Ishikawa (cell line): ENCODE measurements at regions not wholly inside any gene's neighbourhood (a gene's known extent, or its start where the extent isn't known, plus 50 kb on each side); places are given as distances from the start of the nearest gene placed in this dataset.

Source experiments
- CEBPB ChIP-seq: IDR thresholded peaks from 2 replicates; pipeline ENCODE4 v1.6.1; 2012
- CREB1 ChIP-seq: IDR thresholded peaks from 2 replicates; pipeline ENCODE4 v1.6.1; 2012; ENCODE audit warnings: low read depth
- EGR1 ChIP-seq: IDR thresholded peaks from 2 replicates; pipeline ENCODE4 v1.6.1; 2012
- EP300 ChIP-seq: IDR thresholded peaks from 2 replicates; pipeline ENCODE4 v1.6.1; 2012; ENCODE audit warnings: borderline replicate concordance
- FOXM1 ChIP-seq: IDR thresholded peaks from 2 replicates; pipeline ENCODE4 v1.6.1; 2012; ENCODE audit warnings: low read depth, borderline replicate concordance
- NFIC ChIP-seq: IDR thresholded peaks from 2 replicates; pipeline ENCODE4 v1.6.1; 2012
- RAD21 ChIP-seq: IDR thresholded peaks from 2 replicates; pipeline ENCODE4 v1.6.1; 2012; ENCODE audit warnings: low read depth
- TAF1 ChIP-seq: IDR thresholded peaks from 2 replicates; pipeline ENCODE4 v1.6.1; 2012; ENCODE audit warnings: low read depth, mild to moderate bottlenecking
- TCF12 ChIP-seq: IDR thresholded peaks from 2 replicates; pipeline ENCODE4 v1.6.1; 2012; ENCODE audit warnings: low read depth
- TEAD4 ChIP-seq: IDR thresholded peaks from 2 replicates; pipeline ENCODE4 v1.6.1; 2012
- YY1 ChIP-seq: IDR thresholded peaks from 2 replicates; pipeline ENCODE4 v1.6.1; 2012; ENCODE audit warnings: low read depth
- ZBTB7A ChIP-seq: IDR thresholded peaks from 2 replicates; pipeline ENCODE4 v1.6.1; 2012; ENCODE audit warnings: low read depth
- TF ChIP-seq, protein P1 (sequence below): IDR thresholded peaks from 2 replicates; pipeline ENCODE4 v1.6.1; 2012; ENCODE audit warnings: low read depth, mild to moderate bottlenecking
- TF ChIP-seq, protein P2 (sequence below): IDR thresholded peaks from 2 replicates; pipeline ENCODE4 v1.6.1; 2012
- TF ChIP-seq, protein P3 (sequence below): IDR thresholded peaks from 2 replicates; pipeline ENCODE4 v1.6.1; 2012

DNA sequence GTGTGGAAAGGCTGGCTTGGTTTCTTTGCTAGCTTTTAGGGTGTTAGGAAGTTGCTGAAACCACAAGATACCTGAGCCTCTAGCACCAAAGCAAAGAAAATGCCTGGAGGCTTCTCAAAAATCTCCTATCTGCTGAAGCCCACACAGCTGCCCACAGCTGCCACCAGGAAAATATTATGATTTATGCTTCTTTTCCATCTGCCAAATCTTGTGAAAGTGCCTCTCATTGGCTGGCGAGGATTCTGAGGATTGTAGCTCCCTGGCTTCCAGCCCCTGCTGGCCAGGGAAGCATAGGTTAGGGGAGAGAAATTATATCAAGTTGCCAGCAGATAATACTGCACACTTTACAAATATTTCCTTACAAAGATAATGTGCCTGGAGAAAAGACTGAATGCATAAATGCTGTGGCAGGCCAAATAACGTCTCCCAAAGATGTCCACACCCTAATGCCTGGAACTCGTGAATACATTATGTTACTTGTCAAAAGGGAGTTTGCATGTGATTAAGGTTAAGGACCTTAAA lies 98.4 kb downstream of the MRPL14 start:
- TF ChIP-seq TAF1 (no peak), TCF12 (no peak), TEAD4 (no peak), ZBTB7A (no peak), YY1 (no peak)
- TF ChIP-seq, protein P1, sequence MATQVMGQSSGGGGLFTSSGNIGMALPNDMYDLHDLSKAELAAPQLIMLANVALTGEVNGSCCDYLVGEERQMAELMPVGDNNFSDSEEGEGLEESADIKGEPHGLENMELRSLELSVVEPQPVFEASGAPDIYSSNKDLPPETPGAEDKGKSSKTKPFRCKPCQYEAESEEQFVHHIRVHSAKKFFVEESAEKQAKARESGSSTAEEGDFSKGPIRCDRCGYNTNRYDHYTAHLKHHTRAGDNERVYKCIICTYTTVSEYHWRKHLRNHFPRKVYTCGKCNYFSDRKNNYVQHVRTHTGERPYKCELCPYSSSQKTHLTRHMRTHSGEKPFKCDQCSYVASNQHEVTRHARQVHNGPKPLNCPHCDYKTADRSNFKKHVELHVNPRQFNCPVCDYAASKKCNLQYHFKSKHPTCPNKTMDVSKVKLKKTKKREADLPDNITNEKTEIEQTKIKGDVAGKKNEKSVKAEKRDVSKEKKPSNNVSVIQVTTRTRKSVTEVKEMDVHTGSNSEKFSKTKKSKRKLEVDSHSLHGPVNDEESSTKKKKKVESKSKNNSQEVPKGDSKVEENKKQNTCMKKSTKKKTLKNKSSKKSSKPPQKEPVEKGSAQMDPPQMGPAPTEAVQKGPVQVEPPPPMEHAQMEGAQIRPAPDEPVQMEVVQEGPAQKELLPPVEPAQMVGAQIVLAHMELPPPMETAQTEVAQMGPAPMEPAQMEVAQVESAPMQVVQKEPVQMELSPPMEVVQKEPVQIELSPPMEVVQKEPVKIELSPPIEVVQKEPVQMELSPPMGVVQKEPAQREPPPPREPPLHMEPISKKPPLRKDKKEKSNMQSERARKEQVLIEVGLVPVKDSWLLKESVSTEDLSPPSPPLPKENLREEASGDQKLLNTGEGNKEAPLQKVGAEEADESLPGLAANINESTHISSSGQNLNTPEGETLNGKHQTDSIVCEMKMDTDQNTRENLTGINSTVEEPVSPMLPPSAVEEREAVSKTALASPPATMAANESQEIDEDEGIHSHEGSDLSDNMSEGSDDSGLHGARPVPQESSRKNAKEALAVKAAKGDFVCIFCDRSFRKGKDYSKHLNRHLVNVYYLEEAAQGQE = no peak

DNA sequence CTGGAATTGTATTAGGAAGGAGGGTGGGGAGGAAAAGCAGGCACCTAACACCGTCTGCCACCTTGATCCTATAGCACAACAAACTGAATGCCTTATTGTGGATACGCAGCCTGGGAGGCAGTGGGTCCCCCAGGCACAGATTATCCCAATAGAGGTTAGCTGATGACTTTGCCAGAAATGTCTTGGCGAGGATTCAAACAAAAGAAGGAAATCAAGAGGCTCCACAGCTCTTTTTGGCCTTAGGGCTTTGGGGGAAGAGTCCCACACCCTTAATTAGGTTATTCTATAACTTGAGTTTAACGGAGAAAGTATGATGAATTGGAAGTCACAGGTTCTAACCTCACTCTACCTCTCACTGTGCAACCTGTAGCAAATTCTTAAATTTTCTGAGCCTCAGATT lies 102.0 kb downstream of the MRPL14 start:
- TF ChIP-seq, protein P1 = no peak
- TF ChIP-seq NFIC = no peak
- no peak for TF ChIP-seq EGR1
- TF ChIP-seq, protein P2, sequence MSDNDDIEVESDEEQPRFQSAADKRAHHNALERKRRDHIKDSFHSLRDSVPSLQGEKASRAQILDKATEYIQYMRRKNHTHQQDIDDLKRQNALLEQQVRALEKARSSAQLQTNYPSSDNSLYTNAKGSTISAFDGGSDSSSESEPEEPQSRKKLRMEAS = no peak
- TF ChIP-seq ZBTB7A = no peak
- no peak for TF ChIP-seq RAD21
- TF ChIP-seq CEBPB = no peak
- TF ChIP-seq TEAD4 = no peak
- no peak for TF ChIP-seq TAF1
- TF ChIP-seq FOXM1 = no peak

DNA sequence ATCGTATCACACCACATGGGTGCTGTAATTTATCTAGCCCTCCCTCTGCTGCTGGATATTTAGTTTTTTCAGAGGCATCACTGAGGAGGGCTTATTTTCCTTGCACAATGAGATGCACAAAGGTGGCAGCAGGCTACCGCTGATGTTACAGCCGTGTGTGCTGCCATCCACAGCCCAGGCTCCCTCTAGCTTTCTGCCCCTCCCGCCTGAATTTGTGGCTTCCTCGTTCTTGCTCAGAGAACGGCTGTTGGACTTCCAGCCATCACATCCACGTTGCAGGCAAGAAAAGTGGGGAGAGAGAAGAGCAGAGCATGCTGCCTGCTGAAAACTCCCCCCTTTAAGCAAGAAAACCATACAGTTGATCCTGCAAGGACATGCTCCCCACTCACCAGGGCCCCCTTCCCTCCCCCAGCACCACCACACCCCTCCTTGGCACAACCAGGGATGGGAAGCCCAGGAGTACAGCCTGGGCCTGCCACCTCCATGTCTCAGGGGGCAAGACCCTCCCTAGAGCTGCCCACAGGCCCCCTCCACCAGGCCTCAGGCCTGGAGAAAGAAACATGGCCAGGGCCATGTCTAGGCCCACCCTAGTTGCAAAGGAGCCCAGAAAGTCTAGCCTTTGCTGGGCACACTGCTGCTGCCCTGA lies 102.6 kb downstream of the MRPL14 start:
- no peak for TF ChIP-seq CEBPB
- no peak for TF ChIP-seq NFIC
- no peak for TF ChIP-seq ZBTB7A
- TF ChIP-seq, protein P3, sequence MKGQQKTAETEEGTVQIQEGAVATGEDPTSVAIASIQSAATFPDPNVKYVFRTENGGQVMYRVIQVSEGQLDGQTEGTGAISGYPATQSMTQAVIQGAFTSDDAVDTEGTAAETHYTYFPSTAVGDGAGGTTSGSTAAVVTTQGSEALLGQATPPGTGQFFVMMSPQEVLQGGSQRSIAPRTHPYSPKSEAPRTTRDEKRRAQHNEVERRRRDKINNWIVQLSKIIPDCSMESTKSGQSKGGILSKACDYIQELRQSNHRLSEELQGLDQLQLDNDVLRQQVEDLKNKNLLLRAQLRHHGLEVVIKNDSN = no peak
- no peak for TF ChIP-seq CREB1
- no peak for TF ChIP-seq FOXM1
- no peak for TF ChIP-seq RAD21

DNA sequence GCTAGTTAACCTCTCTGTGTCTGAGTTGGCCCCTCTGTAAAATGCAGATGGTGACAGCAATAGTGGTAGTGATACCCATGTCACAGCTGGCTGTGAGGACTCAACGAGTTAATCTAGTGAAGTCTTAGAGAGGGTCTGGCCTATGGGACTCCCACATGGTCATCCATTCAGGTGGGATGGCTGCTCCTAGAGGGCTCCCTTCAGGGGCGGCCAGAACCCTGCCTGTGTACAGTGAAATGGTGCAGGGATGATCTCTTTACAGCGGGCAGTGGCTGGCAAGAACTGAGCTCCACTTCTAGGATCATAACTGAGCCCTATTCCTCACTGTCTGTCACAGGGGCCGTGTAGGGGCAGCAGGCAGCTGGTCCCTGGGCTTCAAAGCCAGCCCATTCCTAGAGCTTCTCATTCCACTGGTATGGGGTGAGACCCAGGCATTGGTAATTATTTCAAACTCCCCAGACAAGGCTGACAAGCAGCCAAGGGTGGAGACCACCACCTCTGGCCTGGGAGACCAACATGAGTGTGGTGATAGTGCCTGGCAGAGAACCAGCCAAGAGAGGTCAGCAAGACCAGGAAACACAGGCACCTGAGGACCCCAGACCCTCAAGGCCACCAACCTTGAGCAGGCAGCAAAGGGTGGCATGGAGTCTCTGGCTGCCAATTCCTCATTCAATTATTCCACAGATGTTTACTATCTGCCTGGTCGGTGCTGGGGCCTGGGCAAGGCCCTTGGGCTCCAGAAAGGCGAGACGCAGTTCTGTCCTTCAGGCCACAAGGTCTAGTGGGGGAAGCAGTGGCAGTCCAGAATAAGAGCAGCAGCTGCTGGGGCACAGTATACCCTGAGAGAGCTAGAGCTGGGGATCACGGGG lies 103.4 kb downstream of the MRPL14 start:
- TF ChIP-seq RAD21 (no peak), EGR1 (no peak), CREB1 (no peak), YY1 (no peak), TAF1 (no peak), ZBTB7A (no peak), CEBPB (no peak), TCF12 (no peak), FOXM1 (no peak), EP300 (no peak), TEAD4 (no peak), NFIC (no peak)
- TF ChIP-seq, protein P2 = no peak
- TF ChIP-seq, protein P1 = no peak
- TF ChIP-seq, protein P3 = no peak
